ENCODE measurements at regions not wholly inside any gene's neighbourhood (a gene's known extent, or its start where the extent isn't known, plus 50 kb on each side); places are given as distances from the start of the nearest gene placed in this dataset.

- Mint-ChIP-seq H3K9me3 (ENCODE audit: unreplicated experiment) (peaks cover 1% of the 10 kb centered on the region), H3K4me3 (ENCODE audit: unreplicated experiment) (no peak overlapping the region), H3K36me3 (ENCODE audit: unreplicated experiment) (no peaks in the 10 kb centered on the region), H3K27ac (ENCODE audit: unreplicated experiment) (no peak overlapping the region), H3K4me1 (ENCODE audit: low read depth, unreplicated experiment) (peaks cover 8% of the 10 kb centered on the region), H3K27me3 (ENCODE audit: unreplicated experiment) (no peaks in the 10 kb centered on the region)
- DNase-seq, result no peak
- no peak for TF ChIP-seq CTCF (IDR thresholded peaks at IDR 0.05; ENCODE audit: partially characterized antibody, unreplicated experiment)
Observed at GRCh38 chr4:124035364-124036041, 638.9 kb downstream of the SPRY1 start.

GRCh38 chr4:124037236-124037635 lies 640.6 kb downstream of the SPRY1 start:
- Mint-ChIP-seq H3K36me3 (ENCODE audit: unreplicated experiment) (no peaks in the 10 kb centered on the region), H3K27me3 (ENCODE audit: unreplicated experiment) (no peaks in the 10 kb centered on the region), H3K4me1 (ENCODE audit: low read depth, unreplicated experiment) (no peaks in the 10 kb centered on the region), H3K27ac (ENCODE audit: unreplicated experiment) (no peak overlapping the region), H3K9me3 (ENCODE audit: unreplicated experiment) (no peaks in the 10 kb centered on the region), H3K4me3 (ENCODE audit: unreplicated experiment) (no peak overlapping the region)
- no peak for TF ChIP-seq CTCF (IDR thresholded peaks at IDR 0.05; ENCODE audit: partially characterized antibody, unreplicated experiment)
- no peak for DNase-seq

GRCh38 chr4:124044330-124044729 lies 647.7 kb downstream of the SPRY1 start:
- no peak overlapping the region for H3K27ac Mint-ChIP-seq (ENCODE audit: unreplicated experiment)
- no peaks in the 10 kb centered on the region for H3K27me3 Mint-ChIP-seq (ENCODE audit: unreplicated experiment)
- no peak for TF ChIP-seq CTCF (IDR thresholded peaks at IDR 0.05; ENCODE audit: partially characterized antibody, unreplicated experiment)
- no peak for DNase-seq
- H3K9me3 Mint-ChIP-seq (ENCODE audit: unreplicated experiment), result peaks cover 1% of the 10 kb centered on the region
- no peak overlapping the region for H3K4me3 Mint-ChIP-seq (ENCODE audit: unreplicated experiment)
- H3K36me3 Mint-ChIP-seq (ENCODE audit: unreplicated experiment), result peaks cover 10% of the 10 kb centered on the region
- H3K4me1 Mint-ChIP-seq (ENCODE audit: low read depth, unreplicated experiment), result no peaks in the 10 kb centered on the region

- no peak for DNase-seq
- Mint-ChIP-seq H3K27me3 (ENCODE audit: unreplicated experiment) (no peaks in the 10 kb centered on the region), H3K27ac (ENCODE audit: unreplicated experiment) (no peak overlapping the region), H3K36me3 (ENCODE audit: unreplicated experiment) (peaks cover 10% of the 10 kb centered on the region), H3K4me3 (ENCODE audit: unreplicated experiment) (no peak overlapping the region), H3K4me1 (ENCODE audit: low read depth, unreplicated experiment) (no peaks in the 10 kb centered on the region), H3K9me3 (ENCODE audit: unreplicated experiment) (peaks cover 1% of the 10 kb centered on the region)
- no peak for TF ChIP-seq CTCF (IDR thresholded peaks at IDR 0.05; ENCODE audit: partially characterized antibody, unreplicated experiment)
Observed at GRCh38 chr4:124044867-124045266, 648.3 kb downstream of the SPRY1 start.

GRCh38 chr4:124046190-124046589 lies 649.6 kb downstream of the SPRY1 start:
- peaks cover 1% of the 10 kb centered on the region for H3K9me3 Mint-ChIP-seq (ENCODE audit: unreplicated experiment)
- no peaks in the 10 kb centered on the region for H3K27me3 Mint-ChIP-seq (ENCODE audit: unreplicated experiment)
- no peak overlapping the region for H3K4me3 Mint-ChIP-seq (ENCODE audit: unreplicated experiment)
- no peak for DNase-seq
- peaks cover 10% of the 10 kb centered on the region for H3K36me3 Mint-ChIP-seq (ENCODE audit: unreplicated experiment)
- no peaks in the 10 kb centered on the region for H3K4me1 Mint-ChIP-seq (ENCODE audit: low read depth, unreplicated experiment)
- no peak overlapping the region for H3K27ac Mint-ChIP-seq (ENCODE audit: unreplicated experiment)
- TF ChIP-seq CTCF (IDR thresholded peaks at IDR 0.05; ENCODE audit: partially characterized antibody, unreplicated experiment), result no peak

Data from glutamatergic neuron (in vitro differentiated cells).